HG02885 (cell line): ENCODE measurements at regions not wholly inside any gene's neighbourhood (a gene's known extent, or its start where the extent isn't known, plus 50 kb on each side); places are given as distances from the start of the nearest gene placed in this dataset.
A peak's percentile ranks its signal among the peaks of the same experiment; 100 is the strongest.

Experiments
- ATAC-seq: cut with Tn5 transposase; IDR thresholded peaks from one replicate; pipeline ENCODE4 v1.9.1; 2021; ENCODE audit warnings: mild to moderate bottlenecking; ENCODE audit not compliant: unreplicated experiment, poor library complexity

DNA sequence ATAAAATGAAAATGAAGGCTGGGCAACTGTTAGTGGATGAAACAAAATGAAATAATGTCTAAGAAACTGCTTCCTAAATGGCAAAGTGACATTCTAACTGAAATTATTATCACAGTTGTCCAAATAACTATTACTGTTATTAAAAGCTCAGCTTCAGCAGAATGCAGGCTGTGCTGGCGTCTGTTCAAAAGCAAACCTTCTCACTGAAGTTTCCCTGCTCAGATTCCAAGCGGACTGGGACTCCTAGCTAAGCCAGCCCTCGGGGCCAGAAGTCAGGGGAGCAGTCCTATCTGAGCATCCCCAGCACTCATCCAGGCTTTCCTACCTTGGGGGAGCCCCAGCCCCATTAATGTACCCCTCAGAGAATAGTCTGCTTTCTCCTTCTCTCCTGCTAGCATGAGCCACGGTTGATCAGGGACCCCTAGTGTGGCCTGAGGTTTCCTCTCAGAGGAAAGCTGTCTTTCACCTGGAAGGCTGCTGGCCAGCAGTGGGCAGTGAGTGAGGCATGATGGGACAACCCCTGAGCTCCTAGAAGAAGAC, 1167.3 kb downstream of the TBC1D22A start:
- ATAC-seq = no peak

DNA sequence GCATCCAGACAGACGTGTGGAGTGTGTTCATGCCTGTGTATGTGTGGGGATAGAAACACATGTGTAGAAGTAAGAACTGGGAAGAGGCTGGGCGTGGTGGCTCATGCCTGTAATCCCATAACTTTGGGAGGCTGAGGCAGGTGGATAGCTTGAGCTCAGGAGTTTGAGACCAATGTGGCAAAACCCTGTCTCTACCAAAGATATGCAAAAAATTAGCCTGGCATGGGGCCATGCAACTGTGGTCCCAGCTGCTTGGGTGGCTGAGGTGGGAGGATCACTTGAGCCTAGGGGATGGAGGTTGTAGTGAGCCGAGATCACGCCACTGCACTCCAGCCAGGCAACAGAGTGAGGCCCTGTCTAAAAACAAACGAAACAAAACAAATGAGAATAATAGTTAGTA, 1166.6 kb downstream of the TBC1D22A start:
- ATAC-seq = no peak

DNA sequence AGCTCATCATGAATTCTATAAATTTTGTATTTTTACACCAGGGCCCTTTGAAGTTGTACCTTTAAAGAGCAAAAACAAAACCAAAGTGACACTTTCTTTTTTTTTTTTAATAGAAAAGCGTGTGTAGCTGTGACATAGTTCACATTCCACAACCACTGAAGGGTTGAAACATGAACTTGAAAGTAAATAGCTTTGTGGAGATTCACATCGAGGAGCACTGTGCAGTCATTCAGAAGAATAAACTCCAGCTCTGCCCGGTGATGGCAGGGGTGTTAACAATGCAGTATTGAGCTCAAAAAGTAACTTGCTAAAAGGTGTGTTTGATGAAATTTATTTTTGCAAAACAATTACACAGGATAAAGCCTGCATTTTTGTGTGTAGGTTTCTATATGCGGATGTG, 1166.2 kb downstream of the TBC1D22A start:
- ATAC-seq = no peak

DNA sequence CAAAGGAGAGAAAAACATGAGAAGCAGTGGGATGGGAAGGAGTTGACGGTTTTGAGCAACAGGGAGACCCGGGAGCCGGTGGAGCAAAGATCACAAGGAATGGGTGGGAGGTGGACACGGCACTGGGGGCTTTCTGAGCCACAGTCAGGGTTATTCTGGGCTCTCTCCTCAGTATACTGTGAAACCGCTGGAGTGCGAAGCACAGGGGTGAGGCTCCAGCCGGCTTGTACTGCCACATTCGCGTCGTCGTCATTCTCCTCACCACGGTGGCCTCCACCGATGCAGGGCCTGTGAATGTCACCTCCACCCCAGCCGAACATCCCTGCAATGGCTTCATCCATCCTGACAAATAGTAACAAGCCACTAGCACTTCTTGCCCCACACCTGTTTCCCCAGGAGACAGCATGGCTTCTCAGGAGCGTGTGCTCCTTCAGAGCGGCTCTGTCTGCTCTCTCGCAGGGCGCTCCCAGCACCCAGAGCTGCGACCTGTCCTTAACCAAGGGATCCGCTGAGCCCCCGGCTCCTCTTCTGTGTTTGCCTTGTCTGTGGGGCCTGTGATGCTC, 1165.3 kb downstream of the TBC1D22A start:
- ATAC-seq = no peak

DNA sequence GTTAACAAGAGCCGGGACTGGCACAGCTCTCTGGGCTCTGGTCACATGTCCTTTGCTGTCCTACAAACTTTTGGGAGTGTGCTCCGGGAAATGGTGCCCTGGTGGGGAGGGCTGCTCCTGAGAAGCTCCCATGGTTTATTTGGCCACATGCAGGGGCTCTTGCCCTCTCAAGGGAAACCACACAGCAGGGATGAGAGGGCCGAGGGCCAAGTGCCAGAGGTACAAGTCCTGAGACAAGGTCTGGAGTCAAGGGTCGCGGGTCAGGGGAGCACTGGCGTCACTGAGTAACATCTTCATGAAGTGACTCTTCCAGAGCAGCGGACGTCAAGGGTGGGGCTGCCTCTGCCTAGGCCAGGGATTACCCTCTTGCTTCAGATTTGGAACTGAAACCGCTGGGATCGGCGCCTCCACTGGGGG, 1160.6 kb downstream of the TBC1D22A start:
- ATAC-seq = no peak

DNA sequence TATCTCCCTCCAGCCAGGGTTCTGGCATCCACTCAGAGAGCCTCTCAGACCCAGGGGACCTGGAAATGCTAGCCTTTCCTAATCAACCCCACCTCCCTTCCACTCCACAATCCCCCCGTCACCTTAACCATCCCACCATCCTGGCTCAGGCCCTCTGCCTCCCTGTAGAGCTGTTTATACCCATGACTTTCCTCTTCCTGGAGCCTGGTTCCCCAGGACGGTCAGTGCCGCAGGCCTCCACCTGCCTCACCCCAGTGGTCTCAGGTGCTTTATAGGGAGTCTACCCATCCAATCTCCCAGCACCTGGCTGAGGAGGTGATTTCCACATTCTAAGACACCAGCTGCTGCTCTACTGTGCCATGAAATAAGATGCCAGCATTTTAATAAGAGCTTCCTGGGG, 1159.5 kb downstream of the TBC1D22A start:
- no peak for ATAC-seq

DNA sequence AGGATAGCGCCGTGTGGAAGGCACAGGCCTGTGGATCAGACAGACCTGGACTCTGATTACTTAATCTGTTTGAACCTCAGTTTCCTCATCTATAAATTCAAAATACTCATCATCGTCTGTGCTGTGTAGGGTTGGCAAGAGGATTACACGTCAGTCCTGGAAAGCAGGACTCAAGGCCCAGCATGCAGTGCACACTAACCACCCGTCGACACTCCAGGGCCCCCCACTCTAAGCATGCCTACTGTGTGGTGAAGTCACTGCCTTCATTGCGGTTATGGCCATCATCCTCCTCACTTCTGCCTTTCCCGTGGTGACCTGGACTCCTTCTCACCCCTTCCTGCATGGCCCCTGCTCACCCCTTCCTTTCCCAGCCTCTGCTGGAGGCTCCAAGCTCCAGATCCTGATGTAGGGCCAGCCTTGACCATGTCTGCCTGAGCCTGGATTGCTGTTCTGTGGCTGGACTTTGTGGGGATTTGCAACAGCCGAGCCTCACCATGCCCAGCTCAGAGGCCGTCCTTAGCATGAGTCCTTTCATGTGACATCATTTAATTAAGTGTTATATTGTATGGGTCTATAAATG, 1158.0 kb downstream of the TBC1D22A start:
- no peak for ATAC-seq

DNA sequence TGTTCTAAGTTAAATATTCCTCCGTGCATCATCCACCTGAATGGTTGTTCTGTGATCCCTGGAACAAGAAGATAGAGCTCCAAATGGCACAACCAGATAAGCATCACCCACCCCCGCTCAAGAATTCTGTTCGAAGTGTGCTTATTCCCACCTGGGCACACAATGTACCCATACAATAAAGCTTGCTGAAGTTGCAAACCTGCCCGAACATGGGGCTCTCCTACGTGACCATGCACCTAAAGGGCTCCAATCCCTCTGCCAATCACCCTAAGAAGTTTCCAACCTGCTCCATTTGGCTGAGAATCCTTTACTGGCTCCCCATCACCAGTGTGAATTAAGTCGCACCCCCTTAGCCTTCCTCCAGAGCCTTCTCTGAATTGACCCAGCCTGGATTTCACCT, 1157.4 kb downstream of the TBC1D22A start:
- ATAC-seq = no peak

DNA sequence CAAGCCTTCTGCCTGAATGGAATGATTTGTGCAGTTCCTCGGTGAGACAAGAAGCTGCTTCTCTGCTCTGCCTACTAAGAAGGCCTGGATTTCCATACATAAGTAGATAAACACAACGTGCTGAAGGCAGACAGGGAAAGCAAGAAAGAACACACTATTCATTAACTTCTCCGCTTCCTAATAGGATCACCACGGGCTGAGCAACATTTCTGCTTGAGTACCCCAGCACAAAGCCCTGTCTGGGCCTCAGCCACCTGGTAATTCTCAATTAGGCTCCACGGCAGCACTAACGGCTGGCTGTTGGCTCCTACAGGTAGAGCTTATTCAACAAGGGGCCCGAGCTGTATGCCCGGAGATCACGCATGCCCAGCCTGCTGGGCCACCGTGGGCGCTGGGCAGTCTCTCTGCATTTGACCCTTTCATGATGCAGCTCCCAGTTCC, 1156.6 kb downstream of the TBC1D22A start:
- ATAC-seq = peak; percentile 18

DNA sequence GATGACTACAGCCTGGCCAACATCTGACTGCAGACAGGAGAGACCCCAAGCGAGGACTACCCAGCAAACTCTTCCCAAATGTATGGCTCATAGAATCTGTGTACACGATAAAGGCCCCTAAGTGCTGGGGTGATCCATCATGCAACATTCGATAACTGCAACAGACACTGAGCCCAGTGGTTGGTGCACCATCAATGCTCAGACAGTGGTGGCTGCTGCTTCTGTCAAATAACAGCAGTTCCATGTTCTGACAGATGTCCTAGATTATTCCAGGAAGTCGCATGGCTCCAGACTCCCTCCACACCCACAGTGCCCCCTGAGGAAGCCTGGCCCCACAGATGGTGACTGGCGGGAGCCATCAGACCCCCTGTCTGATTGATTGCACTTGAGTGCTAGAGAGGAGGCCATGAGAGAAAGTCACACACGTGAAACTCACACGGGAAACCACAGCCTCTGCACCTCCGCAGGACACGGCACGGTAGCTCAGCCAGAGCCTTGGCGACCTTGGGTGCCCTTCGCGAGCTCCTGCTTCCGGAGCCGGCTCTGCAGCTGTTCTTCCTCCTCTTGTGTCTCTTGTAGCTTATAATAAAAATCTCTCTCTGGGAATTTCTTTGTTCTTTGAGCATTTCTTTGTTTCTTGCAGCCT, 1155.9 kb downstream of the TBC1D22A start:
- peak; percentile 92 for ATAC-seq

DNA sequence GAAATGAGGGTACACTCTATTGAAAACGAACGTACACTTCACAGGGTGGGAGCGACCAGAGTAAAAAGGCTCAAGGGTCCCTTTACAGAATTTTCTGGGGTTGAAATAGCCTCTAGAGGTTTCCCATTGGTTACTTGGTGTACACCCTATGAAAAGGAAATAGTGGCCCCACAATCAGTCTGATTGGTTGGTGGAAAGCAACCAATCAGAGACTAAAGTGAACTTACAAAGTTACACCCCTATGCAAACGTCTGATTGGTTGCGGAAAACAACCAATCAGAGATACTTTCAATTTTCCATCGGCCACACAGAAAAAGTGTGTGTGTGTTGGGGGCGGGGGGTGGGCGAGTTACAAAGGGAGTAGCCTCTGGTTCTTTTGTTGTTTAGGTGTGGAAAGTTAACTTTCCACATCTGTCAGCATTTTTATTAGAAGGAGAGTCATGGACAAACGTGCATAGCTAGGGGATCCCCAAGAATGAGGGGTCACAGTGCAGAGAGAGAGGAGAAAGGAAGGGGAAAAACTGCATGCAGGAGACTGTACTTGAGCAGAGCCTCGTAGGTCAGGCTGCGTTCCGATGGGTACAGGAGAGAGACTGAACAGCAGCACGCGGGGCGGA, 1152.1 kb downstream of the TBC1D22A start:
- ATAC-seq = no peak

DNA sequence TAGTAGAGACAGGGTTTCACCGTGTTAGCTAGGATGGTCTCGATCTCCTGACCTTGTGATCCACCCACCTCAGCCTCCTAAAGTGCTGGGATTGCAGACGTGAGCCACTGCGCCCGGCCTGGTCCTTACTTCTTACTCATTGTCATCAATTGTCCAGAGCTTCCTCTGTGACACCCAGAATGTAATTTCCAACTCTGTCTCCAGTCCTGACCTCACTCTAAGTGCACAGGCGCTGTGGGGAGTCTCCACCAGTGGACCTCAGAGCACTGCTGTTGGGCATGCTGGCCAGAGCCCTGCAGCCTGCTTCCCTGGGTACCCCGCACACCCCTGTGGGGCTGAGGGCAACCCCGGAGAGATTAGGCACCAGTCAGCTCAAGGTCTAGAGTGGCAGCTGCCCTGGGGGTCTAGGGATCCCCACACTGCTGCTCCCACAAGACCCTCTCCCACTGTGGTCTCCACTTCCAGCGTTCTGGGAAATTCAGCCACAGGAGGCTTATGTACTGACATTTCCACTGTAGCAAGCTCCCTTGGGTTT, 1140.3 kb downstream of the TBC1D22A start:
- ATAC-seq = no peak

DNA sequence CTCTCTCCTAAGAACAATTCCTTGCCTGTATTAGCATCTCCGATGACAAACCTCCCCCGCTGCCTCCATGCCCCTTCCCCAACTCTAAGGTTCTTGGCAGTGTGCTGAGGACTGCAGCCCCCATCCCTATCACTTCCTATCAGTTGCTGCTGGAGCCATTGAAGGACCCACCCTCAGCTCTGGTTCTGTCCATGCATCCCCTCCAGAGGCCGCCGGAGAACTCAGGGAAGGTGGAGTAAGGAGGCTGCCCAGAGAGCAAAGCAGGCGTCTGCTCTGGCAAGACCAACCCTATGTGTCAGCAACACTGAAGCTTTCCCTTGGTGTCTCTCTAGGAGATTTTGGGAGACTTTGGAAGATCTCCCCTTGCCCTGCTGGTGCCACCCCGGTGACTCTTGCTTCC, 1139.5 kb downstream of the TBC1D22A start:
- no peak for ATAC-seq

DNA sequence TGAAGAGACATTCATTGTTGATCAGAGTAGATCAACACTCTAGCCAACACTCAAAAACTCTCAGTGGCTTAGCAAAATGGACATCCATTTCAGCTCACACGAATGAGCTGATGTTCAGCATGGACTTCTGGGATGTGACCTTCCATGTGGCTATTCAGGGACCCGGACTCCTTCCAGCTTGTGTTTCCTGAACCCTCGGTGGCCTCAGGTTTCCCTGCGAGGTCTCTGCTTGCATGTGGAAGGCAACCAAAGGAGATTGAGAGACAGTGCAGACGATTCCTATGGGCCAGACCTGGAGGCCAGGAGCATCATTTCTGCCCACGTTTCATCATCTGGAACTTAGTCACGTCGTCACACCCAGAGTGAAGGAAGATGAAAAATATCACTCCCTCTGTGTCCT, 1137.4 kb downstream of the TBC1D22A start:
- ATAC-seq = no peak

DNA sequence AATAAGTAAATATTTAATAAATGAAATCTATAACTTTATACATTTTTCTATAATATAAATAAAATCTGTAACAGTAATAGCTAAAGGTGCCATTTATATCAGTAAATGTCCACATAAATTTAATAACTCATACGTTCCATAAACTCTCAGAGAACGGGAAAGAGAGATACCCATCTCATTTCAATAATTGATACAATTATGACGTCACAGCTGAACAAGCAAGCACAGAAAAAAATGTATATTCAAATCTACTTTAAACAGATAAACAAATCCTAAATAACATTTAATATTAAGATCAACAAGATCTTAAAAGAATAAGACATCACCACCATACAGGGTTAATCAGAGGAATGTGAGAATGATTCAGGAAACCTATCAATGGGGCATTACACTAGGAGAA, 1136.5 kb downstream of the TBC1D22A start:
- ATAC-seq = no peak

DNA sequence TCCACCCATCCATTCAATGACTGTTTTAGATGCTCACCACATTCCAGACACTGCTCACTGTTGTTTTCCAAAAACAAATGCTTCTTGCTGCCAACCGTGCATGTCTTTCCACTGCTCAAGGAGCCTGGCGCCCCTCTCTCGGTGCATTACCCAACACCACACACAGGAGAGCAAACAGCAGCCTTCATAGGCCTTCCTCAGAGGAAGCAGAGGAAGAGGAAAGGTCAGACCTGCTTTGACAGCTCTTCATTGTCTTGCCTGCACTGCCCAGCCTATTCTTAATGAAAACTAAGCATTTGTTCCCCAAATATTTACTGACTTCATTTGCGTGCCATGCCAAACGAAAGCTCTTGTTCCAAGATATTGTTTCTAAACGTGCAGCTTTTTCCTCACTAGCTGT, 1129.2 kb downstream of the TBC1D22A start:
- ATAC-seq = no peak

DNA sequence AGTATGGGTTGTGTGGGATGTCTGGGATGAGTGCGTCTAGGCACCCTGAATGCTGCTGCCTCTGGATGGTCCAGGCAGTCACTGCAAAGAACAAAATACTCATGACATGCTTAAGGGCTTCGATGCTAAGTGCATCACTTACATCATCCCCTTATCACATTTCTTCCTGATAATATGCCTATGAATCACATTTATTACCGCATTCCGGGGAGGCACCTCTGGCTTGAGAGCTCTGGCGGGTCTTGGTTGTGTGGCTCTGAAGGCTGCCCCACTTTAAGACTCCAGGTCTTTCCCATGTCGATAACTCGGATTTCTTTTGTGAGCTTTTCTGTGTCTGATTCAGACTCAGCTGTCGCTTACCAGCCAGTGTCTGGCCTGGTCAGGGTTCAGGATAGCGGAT, 1126.4 kb downstream of the TBC1D22A start:
- ATAC-seq = no peak

DNA sequence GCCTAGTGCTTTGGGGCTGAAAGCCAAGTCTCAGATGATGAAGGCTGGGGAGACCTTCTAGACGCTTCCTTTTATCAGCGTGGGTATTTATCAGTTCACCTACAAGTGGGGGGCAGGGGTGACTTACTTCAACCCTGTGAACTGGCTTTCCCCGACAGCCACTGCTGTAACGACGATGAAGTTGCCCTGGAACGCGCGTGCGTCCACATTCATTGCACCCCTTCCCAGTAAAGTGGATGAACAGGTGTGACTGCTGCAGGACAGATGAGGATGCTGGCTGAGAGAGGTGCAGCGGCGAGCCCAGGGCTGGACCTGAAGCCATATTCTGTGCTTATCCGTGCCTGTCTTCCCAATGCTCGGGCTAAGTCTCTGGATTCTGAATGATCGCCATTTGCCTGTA, 1122.3 kb downstream of the TBC1D22A start:
- no peak for ATAC-seq

DNA sequence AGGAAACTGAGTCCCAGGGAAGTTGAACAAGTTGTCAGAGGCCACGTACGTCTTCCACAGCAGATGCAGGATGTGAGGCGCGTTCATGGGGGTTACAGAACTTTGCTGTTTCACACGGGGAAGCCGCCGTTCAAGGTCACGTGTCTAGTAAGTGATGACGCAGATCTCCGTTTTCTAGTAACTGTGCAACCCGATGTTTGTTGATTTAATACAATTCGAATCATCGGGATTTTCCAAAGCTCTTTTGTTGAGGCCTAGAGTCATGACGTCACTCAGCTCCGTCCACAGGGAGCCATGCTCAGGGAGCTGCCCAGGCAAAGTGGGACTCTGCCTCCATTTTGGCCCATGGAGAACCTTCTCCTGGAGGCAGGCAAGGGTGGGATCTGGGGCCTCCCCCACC, 1121.8 kb downstream of the TBC1D22A start:
- ATAC-seq = no peak

DNA sequence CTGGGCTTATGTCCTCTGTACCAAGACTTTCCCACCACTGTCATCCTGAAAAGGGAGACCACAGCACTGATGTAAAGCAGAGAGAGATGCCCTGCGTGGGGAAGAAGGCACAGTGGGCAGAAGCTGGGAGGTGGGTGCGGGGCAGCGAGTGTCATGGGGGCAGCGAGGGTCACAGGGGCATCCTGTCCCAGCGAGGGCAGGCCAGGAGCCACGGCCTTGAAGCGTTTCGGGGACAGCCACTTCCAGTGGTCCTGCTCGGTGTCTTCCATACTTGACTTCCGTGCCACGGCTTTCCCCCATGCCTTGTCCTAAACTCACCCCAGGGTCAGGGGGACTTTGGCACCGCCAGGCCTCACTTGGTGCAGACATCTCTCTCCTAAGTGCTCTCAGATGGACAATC, 1121.3 kb downstream of the TBC1D22A start:
- no peak for ATAC-seq

DNA sequence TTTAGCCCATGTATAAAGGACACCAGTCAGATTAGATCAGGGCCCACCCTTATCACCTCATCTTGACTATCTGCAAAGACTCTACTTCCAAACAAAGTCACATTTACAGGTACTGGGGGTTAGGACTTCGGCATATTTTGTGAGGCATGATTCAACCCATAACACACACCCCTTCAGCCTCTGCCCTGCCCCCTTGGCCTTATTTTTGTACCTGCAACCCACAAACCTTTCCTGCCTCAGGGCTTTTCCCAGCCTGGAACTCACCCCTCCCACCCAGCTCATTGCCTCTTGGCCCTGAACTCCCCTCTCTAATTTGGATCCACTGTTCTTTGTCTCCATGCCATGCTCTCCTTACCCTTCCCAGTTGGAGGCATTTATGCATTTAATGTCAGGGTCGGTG, 1116.9 kb downstream of the TBC1D22A start:
- ATAC-seq = no peak
